Activated CD4-positive, alpha-beta T cell treated with anti-CD3 and anti-CD28 coated beads for 36 hours (primary cell): ENCODE measurements at regions not wholly inside any gene's neighbourhood (a gene's known extent, or its start where the extent isn't known, plus 50 kb on each side); places are given as distances from the start of the nearest gene placed in this dataset.

Experiments
- ATAC-seq: fragments of 200-7000 bp; cut with Tn5 transposase; one replicate; pipeline ENCODE4 v1.10.0; 2021; ENCODE audit warnings: mild to moderate bottlenecking, moderate library complexity
- CTCF ChIA-PET: fragments of 350-600 bp; sonication (Branson Sonifier 250); formaldehyde crosslinking; loops from one replicate; lab custom pipeline; 2021; ENCODE audit warnings: antibody characterized with exemption; lab: Charles Lee
- POLR2A ChIA-PET: fragments of 350-600 bp; sonication (Branson Sonifier 250); formaldehyde crosslinking; loops from one replicate; lab custom pipeline; 2021; ENCODE audit warnings: antibody characterized with exemption, inconsistent platforms; lab: Charles Lee
- DNase-seq: peaks from one replicate; pipeline ENCODE4 v3.0.0-alpha.2; 2020
- H3K27ac Mint-ChIP-seq: one replicate; pipeline ENCODE4 v1.8.0; 2021; ENCODE audit warnings: mixed read lengths
- H3K27me3 Mint-ChIP-seq: one replicate; pipeline ENCODE4 v1.8.0; 2021; ENCODE audit warnings: mixed read lengths
- H3K36me3 Mint-ChIP-seq: one replicate; pipeline ENCODE4 v1.8.0; 2021; ENCODE audit warnings: low read depth, mixed read lengths
- H3K4me1 Mint-ChIP-seq: one replicate; pipeline ENCODE4 v1.8.0; 2021; ENCODE audit warnings: mixed read lengths
- H3K4me3 Mint-ChIP-seq: one replicate; pipeline ENCODE4 v1.8.0; 2021; ENCODE audit warnings: mild to moderate bottlenecking, moderate library complexity, mixed read lengths
- H3K9me3 Mint-ChIP-seq: one replicate; pipeline ENCODE4 v1.8.0; 2021; ENCODE audit warnings: low read depth, mixed read lengths
- intact Hi-C, 2 experiments: fragments of 100-400 bp; cut with DNase I in 1 of 2; cut with micrococcal nuclease in 1 of 2; formaldehyde crosslinking; loops; one replicate each; pipeline versions ENCODE4 v1.14.2 to v1.15.1; 2022 to 2024; cut with DNase I, micrococcal nuclease

- DNase-seq = no peak
- H3K36me3 Mint-ChIP-seq = no peaks in the 10 kb centered on the region
- no peak for ATAC-seq
- H3K9me3 Mint-ChIP-seq = no peaks in the 10 kb centered on the region
- intact Hi-C loops = no loop called here
- H3K4me1 Mint-ChIP-seq = no peaks in the 10 kb centered on the region
- CTCF ChIA-PET = interaction anchor here (0.6 to 1.2 kb wide), 2 partner anchors 9 to 98 kb away, joined by 3 read pairs; no protein-coding TSS in a partner anchor
- no peak overlapping the region for H3K4me3 Mint-ChIP-seq
- peaks cover 8% of the 10 kb centered on the region for H3K27me3 Mint-ChIP-seq
- H3K27ac Mint-ChIP-seq = no peak overlapping the region
- POLR2A ChIA-PET = no interaction called here
Measured at GRCh38 chr13:24104723-24105122, 55.8 kb upstream of the SPATA13 start.

GRCh38 chr13:24106429-24106828, 54.1 kb upstream of the SPATA13 start:
- Mint-ChIP-seq H3K36me3 (no peaks in the 10 kb centered on the region), H3K4me1 (no peaks in the 10 kb centered on the region), H3K27me3 (peaks cover 3% of the 10 kb centered on the region), H3K9me3 (no peaks in the 10 kb centered on the region), H3K4me3 (no peak overlapping the region), H3K27ac (no peak overlapping the region)
- DNase-seq = no peak
- intact Hi-C loops = no loop called here
- POLR2A ChIA-PET = no interaction called here
- no peak for ATAC-seq
- CTCF ChIA-PET = interaction anchor here (1.1 kb wide), 1 partner anchor 148 kb away, joined by 4 read pairs; no protein-coding TSS in a partner anchor

GRCh38 chr13:24107955-24108614, 52.4 kb upstream of the SPATA13 start:
- intact Hi-C loops = no loop called here
- ATAC-seq (no peak), DNase-seq (no peak)
- no peak overlapping the region for H3K27ac Mint-ChIP-seq
- ChIA-PET POLR2A (no interaction called here), CTCF (no interaction called here)
- no peaks in the 10 kb centered on the region for H3K9me3 Mint-ChIP-seq
- no peaks in the 10 kb centered on the region for H3K36me3 Mint-ChIP-seq
- H3K4me3 Mint-ChIP-seq = no peak overlapping the region
- no peaks in the 10 kb centered on the region for H3K4me1 Mint-ChIP-seq
- peaks cover 9% of the 10 kb centered on the region for H3K27me3 Mint-ChIP-seq

GRCh38 chr13:24108615-24108965, 51.9 kb upstream of the SPATA13 start:
- Mint-ChIP-seq H3K36me3 (no peaks in the 10 kb centered on the region), H3K4me1 (no peaks in the 10 kb centered on the region), H3K27ac (no peak overlapping the region), H3K9me3 (no peaks in the 10 kb centered on the region), H3K27me3 (peaks cover 9% of the 10 kb centered on the region), H3K4me3 (no peak overlapping the region)
- DNase-seq (no peak), ATAC-seq (no peak)
- intact Hi-C loops = no loop called here
- POLR2A ChIA-PET = no interaction called here
- CTCF ChIA-PET = no interaction called here

- ChIA-PET POLR2A (no interaction called here), CTCF (no interaction called here)
- no peak for ATAC-seq
- H3K9me3 Mint-ChIP-seq = no peaks in the 10 kb centered on the region
- H3K27ac Mint-ChIP-seq = no peak overlapping the region
- no peak for DNase-seq
- H3K27me3 Mint-ChIP-seq = peaks cover 10% of the 10 kb centered on the region
- H3K4me3 Mint-ChIP-seq = no peak overlapping the region
- H3K36me3 Mint-ChIP-seq = no peaks in the 10 kb centered on the region
- no peaks in the 10 kb centered on the region for H3K4me1 Mint-ChIP-seq
- intact Hi-C loops = no loop called here
Measured at GRCh38 chr13:24110011-24110410, 50.5 kb upstream of the SPATA13 start.
